ENCODE measurements at regions not wholly inside any gene's neighbourhood (a gene's known extent, or its start where the extent isn't known, plus 50 kb on each side); places are given as distances from the start of the nearest gene placed in this dataset.

- Mint-ChIP-seq H3K36me3 (ENCODE audit: insufficient read depth) (no peaks in the 10 kb centered on the region), H3K4me3 (ENCODE audit: low read depth) (no peak overlapping the region), H3K27ac (no peak overlapping the region), H3K4me1 (ENCODE audit: low read depth) (peaks cover 15% of the 10 kb centered on the region), H3K9me3 (ENCODE audit: low read depth) (no peaks in the 10 kb centered on the region), H3K27me3 (peaks cover 28% of the 10 kb centered on the region)
- TF ChIP-seq, protein P1, sequence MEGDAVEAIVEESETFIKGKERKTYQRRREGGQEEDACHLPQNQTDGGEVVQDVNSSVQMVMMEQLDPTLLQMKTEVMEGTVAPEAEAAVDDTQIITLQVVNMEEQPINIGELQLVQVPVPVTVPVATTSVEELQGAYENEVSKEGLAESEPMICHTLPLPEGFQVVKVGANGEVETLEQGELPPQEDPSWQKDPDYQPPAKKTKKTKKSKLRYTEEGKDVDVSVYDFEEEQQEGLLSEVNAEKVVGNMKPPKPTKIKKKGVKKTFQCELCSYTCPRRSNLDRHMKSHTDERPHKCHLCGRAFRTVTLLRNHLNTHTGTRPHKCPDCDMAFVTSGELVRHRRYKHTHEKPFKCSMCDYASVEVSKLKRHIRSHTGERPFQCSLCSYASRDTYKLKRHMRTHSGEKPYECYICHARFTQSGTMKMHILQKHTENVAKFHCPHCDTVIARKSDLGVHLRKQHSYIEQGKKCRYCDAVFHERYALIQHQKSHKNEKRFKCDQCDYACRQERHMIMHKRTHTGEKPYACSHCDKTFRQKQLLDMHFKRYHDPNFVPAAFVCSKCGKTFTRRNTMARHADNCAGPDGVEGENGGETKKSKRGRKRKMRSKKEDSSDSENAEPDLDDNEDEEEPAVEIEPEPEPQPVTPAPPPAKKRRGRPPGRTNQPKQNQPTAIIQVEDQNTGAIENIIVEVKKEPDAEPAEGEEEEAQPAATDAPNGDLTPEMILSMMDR (IDR thresholded peaks at IDR 0.05; ENCODE audit: unreplicated experiment), result no peak
- no peak for DNase-seq (ENCODE audit: low spot score, unreplicated experiment)
Measured at GRCh38 chr11:115887727-115888126, 383.5 kb upstream of the CADM1 start.

GRCh38 chr11:115887316-115887715, 383.1 kb upstream of the CADM1 start:
- Mint-ChIP-seq H3K27me3 (peaks cover 28% of the 10 kb centered on the region), H3K4me1 (ENCODE audit: low read depth) (peaks cover 15% of the 10 kb centered on the region), H3K27ac (no peak overlapping the region), H3K9me3 (ENCODE audit: low read depth) (no peaks in the 10 kb centered on the region), H3K4me3 (ENCODE audit: low read depth) (no peak overlapping the region), H3K36me3 (ENCODE audit: insufficient read depth) (no peaks in the 10 kb centered on the region)
- DNase-seq (ENCODE audit: low spot score, unreplicated experiment), result no peak
- TF ChIP-seq, protein P1 (IDR thresholded peaks at IDR 0.05; ENCODE audit: unreplicated experiment), result no peak

GRCh38 chr11:115886422-115886733, 382.2 kb upstream of the CADM1 start:
- Mint-ChIP-seq H3K4me1 (ENCODE audit: low read depth) (peaks cover 15% of the 10 kb centered on the region), H3K27me3 (peaks cover 24% of the 10 kb centered on the region), H3K27ac (no peak overlapping the region), H3K4me3 (ENCODE audit: low read depth) (no peak overlapping the region), H3K9me3 (ENCODE audit: low read depth) (peaks cover 6% of the 10 kb centered on the region), H3K36me3 (ENCODE audit: insufficient read depth) (no peaks in the 10 kb centered on the region)
- TF ChIP-seq, protein P1 (IDR thresholded peaks at IDR 0.05; ENCODE audit: unreplicated experiment), result no peak
- DNase-seq (ENCODE audit: low spot score, unreplicated experiment), result no peak

DNA sequence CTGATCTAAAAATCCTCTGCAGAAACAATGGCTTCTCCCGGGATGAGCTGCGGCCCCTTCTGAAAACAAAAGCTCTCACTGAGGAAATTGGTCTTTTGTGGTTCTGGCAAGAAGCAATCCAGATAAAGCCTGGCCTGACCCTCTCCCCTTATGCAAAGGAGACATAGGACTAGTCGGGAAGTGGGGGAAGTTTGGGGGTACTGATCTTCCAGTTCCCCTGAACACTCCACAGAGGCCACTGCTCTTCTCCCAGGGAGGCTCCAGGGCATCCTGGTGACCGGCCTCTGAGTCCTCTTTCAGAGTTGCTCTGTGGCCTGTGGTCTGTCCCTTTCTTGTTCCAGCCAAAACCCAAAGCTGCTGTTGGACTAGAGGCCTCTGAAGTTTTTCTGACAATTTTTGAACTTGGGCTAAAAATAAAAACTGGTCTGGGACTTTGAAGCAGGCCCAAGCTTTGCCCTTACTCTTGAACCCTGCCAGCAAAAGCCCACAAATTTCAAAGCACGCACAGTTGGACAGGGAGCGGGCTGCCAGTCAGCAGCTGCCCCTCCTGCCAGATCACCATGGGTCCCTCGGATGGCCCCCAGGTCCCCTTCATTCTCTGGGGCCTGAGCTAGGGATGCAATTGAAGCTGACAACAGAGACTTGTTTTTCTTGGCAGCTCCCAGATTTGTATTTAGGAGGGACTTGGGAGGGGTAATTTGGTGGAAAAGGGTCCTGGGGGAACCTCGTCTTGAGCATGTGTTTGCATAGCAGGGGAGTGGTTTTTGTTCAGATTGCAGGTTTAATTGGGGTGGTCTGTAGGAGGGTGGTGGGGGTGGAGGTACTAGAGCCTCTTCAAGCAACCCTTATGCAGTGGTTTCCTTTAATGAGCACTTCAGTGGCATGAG, 381.6 kb upstream of the CADM1 start:
- H3K4me3 Mint-ChIP-seq (ENCODE audit: low read depth), result no peak overlapping the region
- no peak for DNase-seq (ENCODE audit: low spot score, unreplicated experiment)
- H3K4me1 Mint-ChIP-seq (ENCODE audit: low read depth), result peaks cover 15% of the 10 kb centered on the region
- no peaks in the 10 kb centered on the region for H3K36me3 Mint-ChIP-seq (ENCODE audit: insufficient read depth)
- peaks cover 20% of the 10 kb centered on the region for H3K27me3 Mint-ChIP-seq
- TF ChIP-seq, protein P1 (IDR thresholded peaks at IDR 0.05; ENCODE audit: unreplicated experiment), result no peak
- peaks cover 6% of the 10 kb centered on the region for H3K9me3 Mint-ChIP-seq (ENCODE audit: low read depth)
- H3K27ac Mint-ChIP-seq, result no peak overlapping the region

GRCh38 chr11:115884800-115885534, 380.8 kb upstream of the CADM1 start:
- H3K4me1 Mint-ChIP-seq (ENCODE audit: low read depth), result peaks cover 15% of the 10 kb centered on the region
- H3K27ac Mint-ChIP-seq, result no peak overlapping the region
- H3K4me3 Mint-ChIP-seq (ENCODE audit: low read depth), result no peak overlapping the region
- H3K36me3 Mint-ChIP-seq (ENCODE audit: insufficient read depth), result no peaks in the 10 kb centered on the region
- peaks cover 18% of the 10 kb centered on the region for H3K27me3 Mint-ChIP-seq
- TF ChIP-seq, protein P1 (IDR thresholded peaks at IDR 0.05; ENCODE audit: unreplicated experiment), result no peak
- DNase-seq (ENCODE audit: low spot score, unreplicated experiment), result no peak
- peaks cover 11% of the 10 kb centered on the region for H3K9me3 Mint-ChIP-seq (ENCODE audit: low read depth)

All from progenitor cell of endocrine pancreas (in vitro differentiated cells).